ENCODE measurements at regions not wholly inside any gene's neighbourhood (a gene's known extent, or its start where the extent isn't known, plus 50 kb on each side); places are given as distances from the start of the nearest gene placed in this dataset.
A peak's percentile ranks its signal among the peaks of the same experiment; 100 is the strongest.

DNA sequence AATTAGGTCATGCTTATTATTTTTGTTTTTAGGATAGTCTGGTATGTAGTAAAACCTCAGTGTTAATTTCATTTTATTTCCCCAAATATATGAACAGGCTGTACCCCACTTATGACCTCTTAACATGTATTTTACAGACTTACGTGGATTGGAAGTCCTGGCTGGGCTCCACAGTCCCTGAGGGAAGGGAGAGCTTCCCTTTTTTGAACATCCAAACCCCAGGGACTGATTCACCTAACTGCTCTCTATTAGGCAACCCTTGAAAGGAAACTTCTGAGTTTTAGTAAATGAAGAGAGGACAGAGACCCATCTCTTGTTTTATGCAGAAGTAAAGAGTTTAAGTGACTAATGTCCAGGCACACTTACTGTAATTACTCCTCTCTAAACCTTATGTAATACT lies 233.1 kb upstream of the SPRY1 start:
- DNase-seq (ENCODE audit: low read depth) = peak; percentile 48
- H3K4me3 ChIP-seq (ENCODE audit: low read length) = no peak overlapping the region
- TF ChIP-seq, protein P1, sequence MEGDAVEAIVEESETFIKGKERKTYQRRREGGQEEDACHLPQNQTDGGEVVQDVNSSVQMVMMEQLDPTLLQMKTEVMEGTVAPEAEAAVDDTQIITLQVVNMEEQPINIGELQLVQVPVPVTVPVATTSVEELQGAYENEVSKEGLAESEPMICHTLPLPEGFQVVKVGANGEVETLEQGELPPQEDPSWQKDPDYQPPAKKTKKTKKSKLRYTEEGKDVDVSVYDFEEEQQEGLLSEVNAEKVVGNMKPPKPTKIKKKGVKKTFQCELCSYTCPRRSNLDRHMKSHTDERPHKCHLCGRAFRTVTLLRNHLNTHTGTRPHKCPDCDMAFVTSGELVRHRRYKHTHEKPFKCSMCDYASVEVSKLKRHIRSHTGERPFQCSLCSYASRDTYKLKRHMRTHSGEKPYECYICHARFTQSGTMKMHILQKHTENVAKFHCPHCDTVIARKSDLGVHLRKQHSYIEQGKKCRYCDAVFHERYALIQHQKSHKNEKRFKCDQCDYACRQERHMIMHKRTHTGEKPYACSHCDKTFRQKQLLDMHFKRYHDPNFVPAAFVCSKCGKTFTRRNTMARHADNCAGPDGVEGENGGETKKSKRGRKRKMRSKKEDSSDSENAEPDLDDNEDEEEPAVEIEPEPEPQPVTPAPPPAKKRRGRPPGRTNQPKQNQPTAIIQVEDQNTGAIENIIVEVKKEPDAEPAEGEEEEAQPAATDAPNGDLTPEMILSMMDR (IDR thresholded peaks at IDR 0.05; ENCODE audit: insufficient read depth, low read depth, low read length, missing control alignments) = no peak

GRCh38 chr4:123166023-123166422 lies 230.6 kb upstream of the SPRY1 start:
- H3K4me3 ChIP-seq (ENCODE audit: low read length) = no peak overlapping the region
- DNase-seq (ENCODE audit: low read depth) = peak; percentile 9
- TF ChIP-seq, protein P1 (IDR thresholded peaks at IDR 0.05; ENCODE audit: insufficient read depth, low read depth, low read length, missing control alignments) = no peak

DNA sequence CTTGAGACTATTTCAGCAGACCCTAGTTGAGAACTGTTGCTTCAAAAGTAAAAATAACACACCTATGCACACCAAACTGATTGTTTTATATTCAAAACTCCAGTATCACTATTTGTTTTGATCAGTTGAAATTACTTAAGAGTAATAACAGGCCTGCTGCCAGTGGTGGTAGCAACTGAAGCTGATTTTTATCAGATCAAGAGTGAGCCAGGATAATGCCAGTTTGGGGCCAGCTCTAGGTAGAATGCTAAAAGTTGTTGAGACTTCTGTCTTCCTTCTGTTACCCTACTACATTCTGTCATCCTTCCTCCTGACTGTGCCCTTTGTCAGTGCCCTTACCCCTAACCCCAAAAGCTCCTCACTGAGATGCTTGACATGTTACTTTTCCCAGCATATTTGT lies 228.7 kb upstream of the SPRY1 start:
- H3K4me3 ChIP-seq (ENCODE audit: low read length) = no peak overlapping the region
- no peak for DNase-seq (ENCODE audit: low read depth)
- TF ChIP-seq, protein P1 (IDR thresholded peaks at IDR 0.05; ENCODE audit: insufficient read depth, low read depth, low read length, missing control alignments) = no peak

GRCh38 chr4:123168812-123169211 lies 227.8 kb upstream of the SPRY1 start:
- TF ChIP-seq, protein P1 (IDR thresholded peaks at IDR 0.05; ENCODE audit: insufficient read depth, low read depth, low read length, missing control alignments) = no peak
- no peak for DNase-seq (ENCODE audit: low read depth)

DNA sequence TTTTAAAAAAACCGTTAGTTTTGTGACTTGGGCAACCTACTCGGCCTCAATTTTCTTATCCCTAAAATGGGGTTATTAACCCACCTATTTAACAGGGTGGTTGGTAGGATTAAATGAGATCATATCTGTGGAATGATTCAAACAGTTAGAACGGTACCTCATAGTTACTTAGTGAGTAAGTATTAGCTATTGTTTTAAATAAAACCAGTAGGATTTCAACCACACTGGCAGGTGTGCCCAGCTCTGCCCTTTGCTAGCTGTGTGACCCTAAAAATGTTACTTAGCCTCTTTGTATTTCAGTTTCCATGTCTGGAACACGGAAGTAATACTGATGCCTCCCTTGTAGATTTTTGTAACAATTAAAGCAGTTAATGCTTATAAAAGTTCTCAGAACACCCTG lies 225.8 kb upstream of the SPRY1 start:
- TF ChIP-seq, protein P1 (IDR thresholded peaks at IDR 0.05; ENCODE audit: insufficient read depth, low read depth, low read length, missing control alignments) = no peak
- DNase-seq (ENCODE audit: low read depth) = peak; percentile 34
- no peak overlapping the region for H3K4me3 ChIP-seq (ENCODE audit: low read length)

More at GRCh38 chr4:123168812-123169211, 227.8 kb upstream of the SPRY1 start:
- H3K4me3 ChIP-seq (ENCODE audit: low read length) = no peak overlapping the region

- H3K4me3 ChIP-seq (ENCODE audit: low read length) = no peak overlapping the region
- TF ChIP-seq, protein P1 (IDR thresholded peaks at IDR 0.05; ENCODE audit: insufficient read depth, low read depth, low read length, missing control alignments) = no peak
- no peak for DNase-seq (ENCODE audit: low read depth)
These were observed 220.0 kb upstream of the SPRY1 start for GRCh38 chr4:123176605-123177004.

DNA sequence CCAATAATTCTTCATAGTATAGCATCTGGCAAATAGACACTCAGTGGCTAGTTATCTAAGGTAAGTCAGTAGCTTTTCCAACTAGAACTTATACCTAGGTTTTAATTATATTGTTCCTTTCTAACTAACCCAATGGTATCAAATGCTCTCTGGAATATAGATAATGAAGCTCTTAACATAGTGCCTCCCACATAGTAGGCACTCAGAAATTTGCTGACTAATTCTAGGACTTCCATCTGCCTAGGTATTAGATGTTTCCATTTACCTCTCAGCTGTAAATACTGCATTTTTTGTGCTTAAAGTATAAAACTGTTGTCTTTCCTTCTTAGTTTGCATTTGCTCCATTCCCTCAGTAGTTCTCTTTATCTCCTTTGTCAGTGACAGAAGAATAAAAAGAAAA lies 214.3 kb upstream of the SPRY1 start:
- TF ChIP-seq, protein P1 (IDR thresholded peaks at IDR 0.05; ENCODE audit: insufficient read depth, low read depth, low read length, missing control alignments) = no peak
- no peak overlapping the region for H3K4me3 ChIP-seq (ENCODE audit: low read length)
- no peak for DNase-seq (ENCODE audit: low read depth)

Measured in epithelial cell of esophagus (primary cell).